ENCODE measurements at regions not wholly inside any gene's neighbourhood (a gene's known extent, or its start where the extent isn't known, plus 50 kb on each side); places are given as distances from the start of the nearest gene placed in this dataset.

DNA sequence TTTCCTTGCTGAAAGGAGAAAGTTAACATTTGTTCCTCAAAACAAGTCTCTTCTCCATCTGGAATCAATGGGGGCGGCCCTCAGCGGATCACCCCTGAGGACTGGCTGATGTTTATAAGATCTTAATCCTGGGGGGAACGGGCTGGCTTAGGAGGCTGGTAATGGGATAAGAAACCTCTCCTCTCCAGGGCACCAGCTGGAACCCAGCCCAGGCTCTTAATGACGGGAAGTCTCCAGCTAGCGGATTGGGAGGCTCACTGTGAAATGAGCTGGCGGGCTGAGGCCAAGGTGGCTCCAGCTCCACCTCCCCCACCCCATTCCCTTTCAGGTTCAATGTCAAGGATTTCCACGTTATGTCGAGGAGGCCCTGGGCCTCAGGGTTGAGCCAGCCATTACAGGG lies 1133.0 kb downstream of the VRK1 start:
- DNase-seq (ENCODE audit: low read depth, low spot score) = no peak

DNA sequence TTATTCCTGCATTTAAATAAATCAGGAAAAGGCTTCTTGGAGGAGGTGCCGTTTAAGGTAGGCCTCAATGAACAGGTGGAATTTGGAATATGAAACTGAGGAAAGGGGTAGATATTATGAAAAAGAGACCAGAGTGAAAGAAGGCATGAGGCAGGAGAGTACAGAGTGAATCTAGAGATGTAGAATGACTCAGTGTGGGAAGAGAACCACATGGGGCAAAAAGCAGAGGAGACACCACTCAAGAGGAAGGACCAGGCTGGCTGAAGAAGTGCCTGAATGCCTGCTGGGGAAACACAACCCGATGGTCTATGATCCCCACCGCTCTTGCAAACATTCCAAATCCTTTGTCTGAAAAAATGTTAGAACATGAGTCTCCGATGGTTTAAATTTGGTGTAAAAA lies 1134.1 kb downstream of the VRK1 start:
- DNase-seq (ENCODE audit: low read depth, low spot score) = no peak

DNA sequence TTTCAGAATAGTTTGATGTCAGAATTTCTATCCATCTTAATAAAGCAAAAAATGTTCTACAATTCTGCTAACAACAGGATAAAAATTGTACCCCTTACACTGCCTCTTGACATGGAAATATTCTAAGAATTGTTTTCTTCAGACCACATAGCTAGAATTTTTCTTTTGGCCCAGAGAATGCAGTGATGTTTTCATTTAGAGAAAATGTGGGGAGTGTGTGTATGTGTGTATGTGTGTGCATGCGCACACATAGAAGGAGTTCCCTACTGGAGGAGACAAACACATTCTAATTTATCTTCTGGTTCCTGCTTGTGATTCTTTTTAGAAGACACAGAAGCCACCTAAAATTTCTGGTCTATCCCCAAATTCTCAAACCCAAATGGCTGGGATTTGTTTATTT lies 1145.7 kb downstream of the VRK1 start:
- DNase-seq (ENCODE audit: low read depth, low spot score) = no peak

DNA sequence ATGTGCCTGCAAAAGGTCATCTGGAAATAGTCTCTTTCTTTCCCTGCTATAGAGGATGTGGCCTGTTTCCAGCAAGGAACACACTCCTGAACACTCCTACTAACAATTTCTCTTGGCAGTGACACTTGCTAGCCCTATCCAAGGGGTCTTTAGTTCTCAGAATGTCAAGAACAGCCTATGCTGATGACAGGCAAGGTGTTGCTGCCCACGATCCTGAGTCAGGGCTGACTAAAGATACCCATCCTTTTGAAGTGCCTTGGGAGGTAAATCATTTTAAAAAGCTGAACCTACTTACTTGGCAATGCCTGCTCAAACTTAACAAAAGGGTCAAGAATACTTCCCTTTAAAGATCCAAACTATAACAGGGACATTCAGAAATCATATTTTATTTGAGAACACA lies 1146.4 kb downstream of the VRK1 start:
- DNase-seq (ENCODE audit: low read depth, low spot score) = no peak

DNA sequence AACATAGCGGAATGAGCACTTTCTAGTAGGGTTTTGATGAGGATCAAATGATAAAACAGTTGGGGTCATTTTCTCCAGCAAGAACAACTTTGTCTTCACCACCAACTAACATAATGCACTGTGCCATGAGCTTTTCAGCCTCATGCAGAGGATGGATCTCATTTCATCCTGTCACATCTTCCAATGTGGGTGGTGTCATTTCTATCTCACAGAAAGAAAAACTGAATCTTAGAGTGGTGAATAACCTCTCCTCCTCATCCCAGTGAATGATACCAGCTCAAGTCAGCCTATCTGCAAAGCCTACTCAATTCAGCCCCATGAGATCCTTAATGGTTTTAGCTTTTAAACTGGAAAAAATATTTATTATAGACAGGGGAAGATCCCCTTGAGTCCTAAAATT lies 1147.2 kb downstream of the VRK1 start:
- DNase-seq (ENCODE audit: low read depth, low spot score) = no peak

DNA sequence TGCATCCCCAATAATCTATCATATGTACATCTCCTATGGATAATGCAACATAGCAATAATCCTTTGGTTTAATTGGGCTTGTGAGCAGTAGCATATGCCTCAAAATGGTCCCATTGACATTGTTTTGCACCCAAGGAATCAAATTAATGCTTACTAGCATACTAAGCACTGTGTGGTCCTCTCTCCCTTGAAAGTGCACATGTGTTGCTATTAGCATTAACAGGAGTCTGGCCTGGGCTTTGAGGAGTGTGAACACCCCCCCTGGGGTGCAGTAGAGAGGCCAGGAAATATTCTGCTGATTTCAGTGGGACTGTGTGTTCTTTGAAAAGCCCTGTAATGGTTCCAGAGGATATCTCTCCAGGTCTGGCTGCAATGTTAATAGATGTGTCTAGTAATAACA lies 1148.4 kb downstream of the VRK1 start:
- DNase-seq (ENCODE audit: low read depth, low spot score) = no peak

DNA sequence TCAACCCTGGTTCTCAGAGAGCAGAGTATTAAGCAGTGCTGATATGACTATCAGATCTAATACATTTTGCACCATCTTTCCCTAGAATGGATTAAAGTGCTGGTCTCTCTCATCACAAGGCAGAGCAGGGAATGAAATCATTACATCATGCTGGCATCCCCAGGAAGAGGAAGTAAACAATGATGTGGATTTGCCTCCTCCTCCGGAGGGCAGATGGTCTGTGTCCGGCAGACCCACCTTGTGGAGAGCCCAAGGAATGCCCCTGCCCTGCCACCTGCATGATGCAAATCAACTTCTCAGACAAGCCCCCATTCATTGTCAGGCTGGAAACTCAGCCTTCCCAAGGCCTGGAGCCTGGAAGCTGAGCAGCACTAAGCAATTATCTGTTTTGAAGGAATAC lies 1149.1 kb downstream of the VRK1 start:
- no peak for DNase-seq (ENCODE audit: low read depth, low spot score)

DNA sequence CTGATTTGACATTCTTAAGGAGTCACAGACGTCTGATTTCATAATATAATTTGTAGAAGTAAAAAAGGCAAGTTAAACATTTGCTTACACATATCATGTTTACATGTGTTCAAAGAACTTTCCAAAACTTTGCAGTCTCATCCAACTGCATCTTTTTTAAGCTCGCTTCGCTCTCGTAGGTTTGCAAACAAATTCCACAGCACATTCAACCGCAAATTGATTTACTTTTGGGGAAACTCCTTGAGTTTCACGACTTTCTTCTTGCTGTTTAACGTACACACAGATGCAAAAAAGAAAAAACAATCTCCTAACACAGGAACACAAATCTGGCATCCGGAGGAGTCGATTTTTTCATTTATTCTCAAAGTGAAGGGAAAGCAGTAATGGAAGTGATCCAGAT lies 1149.5 kb downstream of the VRK1 start:
- DNase-seq (ENCODE audit: low read depth, low spot score) = no peak

DNA sequence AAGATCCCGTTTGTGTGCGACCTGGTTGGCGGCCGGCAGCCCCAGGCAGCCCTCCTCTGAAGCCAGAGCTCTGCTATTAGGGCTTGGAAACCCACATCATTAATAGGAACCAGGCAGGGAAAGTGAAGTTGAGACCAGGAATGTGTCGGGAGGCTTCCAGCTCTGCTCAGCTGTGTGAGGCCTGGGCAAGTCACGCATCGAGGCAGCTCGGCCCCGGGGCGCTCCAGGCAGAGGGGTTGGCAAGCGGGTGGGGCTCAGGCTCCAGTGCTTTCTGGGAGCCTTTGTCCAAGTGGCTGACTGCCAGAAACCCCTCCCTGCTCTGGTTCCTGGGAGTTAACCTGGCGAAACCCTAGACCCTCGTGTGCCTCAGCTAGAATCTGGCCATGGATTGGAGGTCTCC lies 1151.7 kb downstream of the VRK1 start:
- no peak for DNase-seq (ENCODE audit: low read depth, low spot score)

DNA sequence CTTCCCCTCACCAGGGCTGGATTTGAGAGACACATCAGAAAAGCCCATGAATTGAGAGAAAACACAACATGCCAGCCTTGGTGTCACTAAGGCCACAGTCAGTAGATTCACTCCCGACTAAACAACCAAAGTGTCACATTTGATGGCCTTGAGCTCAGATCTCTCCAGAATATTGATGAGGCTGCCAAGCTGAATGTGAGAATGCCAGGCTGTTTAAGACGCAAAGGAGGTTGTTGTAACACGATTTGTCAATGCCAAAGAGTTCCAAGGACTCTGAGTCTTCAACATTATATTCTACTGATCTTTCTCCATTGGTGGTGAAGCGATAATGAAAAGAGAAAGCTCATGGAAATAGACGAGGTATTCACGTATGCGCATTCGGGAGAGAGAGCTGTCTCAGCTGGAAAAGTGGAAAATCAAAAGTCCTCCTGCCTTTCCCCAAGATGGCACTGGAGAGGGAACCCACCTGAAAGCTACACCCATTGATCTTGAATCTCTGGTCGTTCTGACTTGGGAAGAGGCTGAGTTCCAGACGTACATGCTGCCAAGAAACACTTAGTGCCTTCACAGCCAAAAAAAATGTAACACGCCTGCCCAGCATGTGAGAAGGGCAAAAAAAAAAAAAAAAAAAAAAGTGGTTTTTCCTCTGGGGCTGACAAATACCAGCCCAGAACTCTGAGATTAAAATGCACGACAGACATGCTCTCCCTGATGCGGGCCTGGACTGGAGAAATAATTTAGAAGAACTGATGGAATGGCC lies 1159.6 kb downstream of the VRK1 start:
- no peak for DNase-seq (ENCODE audit: low read depth, low spot score)

DNA sequence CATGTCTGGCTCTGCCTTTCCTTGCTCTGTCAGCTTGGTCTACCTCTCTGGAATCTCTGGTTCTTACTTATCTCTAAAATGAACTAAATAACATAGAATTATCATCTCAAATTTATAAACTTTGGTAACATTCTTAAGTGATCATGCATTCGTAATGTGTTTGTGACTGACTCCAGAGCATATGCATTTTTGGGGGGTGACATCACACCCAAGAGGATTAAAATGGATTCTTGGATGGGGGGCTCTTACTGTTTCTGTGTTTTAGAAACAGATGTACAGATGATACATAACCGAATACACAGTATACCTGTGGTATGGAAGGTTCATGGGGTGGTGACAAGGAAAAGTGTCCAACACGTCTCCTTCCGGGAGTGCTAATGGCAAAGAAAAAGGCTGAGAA lies 1162.1 kb downstream of the VRK1 start:
- no peak for DNase-seq (ENCODE audit: low read depth, low spot score)

DNA sequence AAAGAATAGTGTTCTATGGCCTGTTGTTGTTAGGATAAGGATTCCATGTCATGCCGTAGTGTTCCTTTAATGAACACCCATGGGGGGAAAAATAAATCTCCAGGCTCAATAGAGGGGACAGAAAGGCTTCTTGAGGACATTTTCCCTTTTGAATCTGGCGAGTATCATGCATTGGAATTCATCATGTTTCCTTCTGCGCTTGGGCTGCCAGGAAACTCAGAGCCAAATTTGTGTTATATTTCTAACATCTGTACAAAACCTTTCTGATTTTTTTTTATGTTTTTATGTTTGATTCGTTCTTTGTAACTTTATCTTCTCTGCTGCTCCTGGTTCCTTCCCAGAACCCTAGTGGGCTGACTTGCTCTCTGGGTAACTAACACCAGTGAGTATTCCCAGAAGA lies 1163.3 kb downstream of the VRK1 start:
- DNase-seq (ENCODE audit: low read depth, low spot score) = no peak

DNA sequence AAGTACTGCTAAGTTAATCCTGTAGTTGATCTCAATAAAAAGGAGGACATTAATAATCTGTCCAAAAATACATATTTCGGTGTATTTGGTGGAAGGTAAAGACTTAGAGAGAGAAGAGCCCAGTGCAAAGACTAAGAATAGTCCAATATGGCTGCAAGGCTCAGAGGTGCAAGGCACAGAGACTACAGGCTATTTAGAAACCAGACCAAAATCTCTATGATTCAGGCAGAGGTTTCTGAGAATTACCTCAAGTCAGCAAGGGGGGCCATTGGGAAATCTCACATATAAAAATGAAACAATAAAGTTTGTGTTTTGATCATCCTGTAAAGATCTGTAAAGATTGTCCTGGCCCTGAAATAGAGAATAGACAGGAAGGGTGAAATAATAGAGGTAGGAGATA lies 1173.0 kb downstream of the VRK1 start:
- DNase-seq (ENCODE audit: low read depth, low spot score) = no peak

DNA sequence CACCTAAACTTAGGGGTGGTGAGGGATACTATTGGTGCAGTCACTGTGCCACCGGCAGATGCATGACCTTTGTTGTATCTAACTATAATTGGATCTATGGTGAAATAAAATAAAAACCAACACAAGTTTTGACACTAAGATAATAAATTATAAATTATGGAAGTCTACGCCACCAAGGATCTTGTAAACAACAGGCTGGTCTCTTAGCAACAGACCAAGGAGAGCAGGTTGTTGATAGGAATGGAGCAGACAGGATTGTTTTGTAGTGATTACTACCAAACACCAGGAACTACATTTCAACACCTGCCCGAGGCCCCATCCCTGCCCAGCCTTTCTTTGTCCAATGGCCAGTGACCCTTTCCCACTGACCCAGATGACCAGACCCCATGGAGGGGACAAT lies 1178.0 kb downstream of the VRK1 start:
- no peak for DNase-seq (ENCODE audit: low read depth, low spot score)

DNA sequence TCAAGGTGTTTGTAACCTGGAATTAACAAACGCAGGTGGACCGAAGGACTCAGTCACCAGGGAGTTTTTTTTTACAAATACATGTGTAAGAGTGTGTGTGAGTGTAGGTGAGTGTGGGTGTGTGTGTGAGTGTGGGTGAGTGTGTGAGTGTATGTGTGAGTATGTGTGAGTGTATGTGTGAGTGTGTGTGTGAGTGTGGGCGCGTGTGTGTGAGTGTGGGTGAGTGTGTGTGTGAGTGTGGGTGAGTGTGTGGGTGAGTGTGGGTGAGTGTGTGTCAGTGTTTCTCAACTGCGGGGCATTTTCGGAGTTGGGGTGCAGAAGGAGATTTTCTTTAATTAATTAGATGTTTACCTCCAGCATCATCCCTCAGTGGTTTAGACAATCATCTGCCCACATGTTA lies 1178.8 kb downstream of the VRK1 start:
- no peak for DNase-seq (ENCODE audit: low read depth, low spot score)

DNA sequence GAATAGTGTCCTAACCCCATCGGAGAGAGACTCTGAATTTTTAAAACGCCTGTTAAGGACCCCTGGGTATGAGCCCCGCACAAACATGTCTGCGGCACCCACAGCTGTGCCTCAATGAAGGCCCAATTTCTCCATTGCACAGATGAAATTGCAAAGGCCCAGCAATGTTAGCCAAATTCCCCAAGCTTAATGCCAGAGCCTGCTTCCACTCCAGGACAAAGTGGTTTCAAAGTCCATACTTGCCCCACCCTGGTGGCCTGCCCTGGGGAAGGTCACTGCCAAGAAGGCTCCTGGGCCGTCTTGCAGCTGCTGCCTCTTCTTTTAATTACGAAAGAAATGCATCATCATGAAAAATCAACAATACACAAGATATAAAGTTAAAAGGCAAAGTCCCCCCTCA lies 1179.7 kb downstream of the VRK1 start:
- no peak for DNase-seq (ENCODE audit: low read depth, low spot score)

DNA sequence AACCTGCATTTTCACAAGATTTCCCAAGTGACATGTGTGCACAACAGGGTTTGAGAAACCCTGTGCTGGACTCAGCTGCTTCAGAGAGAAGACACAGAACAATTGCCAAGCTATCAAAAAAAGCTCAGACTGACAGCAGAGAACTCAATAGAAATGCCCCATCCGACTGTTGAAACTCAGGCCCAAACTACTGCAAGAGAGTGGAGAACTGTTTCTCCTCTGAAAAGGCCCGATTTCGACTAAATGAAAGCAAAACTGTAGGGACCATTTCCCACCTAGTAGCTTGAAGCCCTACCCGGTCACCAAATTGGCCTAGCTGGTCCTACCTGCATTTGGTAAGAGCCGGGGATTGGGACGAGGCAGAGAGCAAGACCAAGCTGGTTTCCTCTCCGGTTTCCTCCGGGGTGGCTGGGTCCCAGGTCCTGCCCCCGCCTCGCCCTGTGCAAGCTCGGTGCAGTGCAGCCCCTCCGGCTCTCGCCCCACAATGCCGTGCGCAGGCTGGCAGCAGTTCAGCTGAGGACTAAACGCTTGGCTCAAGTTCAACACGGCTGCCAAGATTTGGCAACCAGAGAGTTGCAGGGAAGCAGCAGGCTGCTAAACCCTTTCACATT lies 1180.6 kb downstream of the VRK1 start:
- DNase-seq (ENCODE audit: low read depth, low spot score) = peak; percentile 45

DNA sequence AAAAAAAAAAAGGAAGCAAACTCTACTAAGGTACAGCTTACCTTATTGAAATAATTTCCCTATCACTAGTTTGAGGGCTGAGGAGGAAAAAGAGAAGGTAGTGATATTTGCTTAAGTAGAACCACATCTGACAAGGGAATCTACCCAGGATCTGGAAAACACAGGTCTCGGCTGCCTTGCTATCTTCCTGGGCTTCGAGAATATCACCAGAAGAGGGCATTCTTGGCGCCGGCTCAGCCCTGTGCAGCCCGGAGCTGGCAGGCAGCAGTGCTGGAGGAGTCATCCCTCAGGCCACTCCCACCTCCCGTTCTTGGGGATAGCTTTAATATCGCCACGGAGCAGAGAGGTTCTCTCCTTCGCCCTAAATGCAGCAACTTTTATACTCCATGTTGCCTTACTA lies 1181.2 kb downstream of the VRK1 start:
- DNase-seq (ENCODE audit: low read depth, low spot score) = peak; percentile 58

DNA sequence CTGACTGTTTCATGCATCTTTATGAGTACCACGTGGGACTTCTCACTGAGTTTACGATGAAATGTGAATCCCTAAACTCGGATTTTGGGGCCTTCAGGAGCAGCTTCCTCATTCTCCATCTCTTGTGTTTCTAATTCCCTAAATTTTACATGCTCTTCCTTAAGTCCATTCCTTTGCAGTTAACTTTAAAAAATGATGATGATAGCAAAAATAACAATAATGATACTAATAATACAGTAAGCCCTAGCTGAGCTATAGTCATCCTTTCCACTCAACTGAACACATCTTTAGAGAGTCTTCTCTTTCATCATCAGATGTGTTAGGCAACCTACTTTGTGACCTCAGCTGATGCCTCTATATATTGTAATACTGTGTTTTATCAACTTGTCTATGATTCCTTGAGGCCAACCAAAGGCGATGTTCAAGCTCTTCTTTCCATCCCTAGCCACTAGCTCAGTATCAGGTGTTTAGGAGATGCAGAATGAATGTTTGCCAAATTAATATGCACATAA lies 1196.4 kb downstream of the VRK1 start:
- DNase-seq (ENCODE audit: low read depth, low spot score) = no peak

DNA sequence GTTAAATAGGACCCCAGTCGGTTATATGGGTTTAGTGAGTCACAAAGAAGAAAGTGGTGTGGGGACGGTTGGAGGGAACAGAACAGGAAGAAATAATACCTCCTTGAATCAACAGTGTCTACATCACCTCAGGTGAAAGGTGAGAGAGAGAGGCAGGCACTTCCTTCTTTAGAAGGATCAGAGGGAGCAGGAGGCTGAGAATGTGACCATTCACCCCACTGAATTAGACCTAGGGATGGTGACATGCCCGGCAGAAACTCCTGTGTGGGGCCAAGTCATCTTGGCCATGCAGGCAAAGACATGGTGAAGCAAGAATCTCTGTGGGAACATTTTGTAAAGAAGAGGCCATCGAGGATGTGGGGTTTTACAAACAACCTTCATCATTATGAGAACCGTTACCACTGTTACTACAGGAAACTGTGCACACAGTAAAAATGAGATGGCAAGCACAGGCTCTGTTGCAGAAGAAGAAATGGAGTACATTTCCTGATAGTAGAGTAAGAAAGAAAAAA lies 1196.9 kb downstream of the VRK1 start:
- no peak for DNase-seq (ENCODE audit: low read depth, low spot score)

DNA sequence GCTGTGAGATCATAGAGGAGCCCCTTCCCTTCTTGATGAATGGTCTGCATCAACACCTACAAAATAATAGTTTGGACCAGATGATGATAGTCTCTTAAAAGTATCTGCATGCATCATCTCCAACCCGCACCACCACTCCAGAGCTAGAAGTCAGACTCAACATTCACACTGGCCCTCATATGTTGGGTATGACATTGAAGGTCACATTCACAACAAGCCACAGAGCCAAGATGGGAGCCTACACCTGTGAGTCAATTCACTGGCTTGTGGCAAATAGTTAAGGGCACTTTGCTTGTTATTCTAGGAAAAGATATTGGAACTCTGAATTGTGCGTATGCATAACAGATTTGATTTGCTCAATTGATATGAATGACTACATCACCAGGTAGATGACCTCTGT lies 1197.9 kb downstream of the VRK1 start:
- DNase-seq (ENCODE audit: low read depth, low spot score) = no peak

DNA sequence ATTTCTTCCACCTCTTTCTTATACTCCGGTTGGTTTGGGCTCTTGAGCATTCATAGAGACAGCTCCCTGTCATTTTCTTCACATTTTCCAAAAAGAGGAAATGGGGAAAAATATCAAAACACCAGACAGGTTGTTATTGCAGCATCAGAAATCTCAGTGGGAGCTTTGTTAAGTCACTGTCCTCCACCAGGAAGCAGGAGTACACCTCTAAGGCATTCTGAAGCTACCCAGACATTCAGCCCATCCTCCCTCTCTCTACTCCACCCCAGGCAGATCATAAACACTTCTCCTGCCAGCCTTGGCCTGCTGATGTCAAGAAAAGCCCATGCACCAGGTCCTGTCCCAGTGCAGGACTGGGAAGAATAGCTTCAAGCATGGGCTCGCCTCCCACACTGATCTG lies 1198.3 kb downstream of the VRK1 start:
- DNase-seq (ENCODE audit: low read depth, low spot score) = no peak

DNA sequence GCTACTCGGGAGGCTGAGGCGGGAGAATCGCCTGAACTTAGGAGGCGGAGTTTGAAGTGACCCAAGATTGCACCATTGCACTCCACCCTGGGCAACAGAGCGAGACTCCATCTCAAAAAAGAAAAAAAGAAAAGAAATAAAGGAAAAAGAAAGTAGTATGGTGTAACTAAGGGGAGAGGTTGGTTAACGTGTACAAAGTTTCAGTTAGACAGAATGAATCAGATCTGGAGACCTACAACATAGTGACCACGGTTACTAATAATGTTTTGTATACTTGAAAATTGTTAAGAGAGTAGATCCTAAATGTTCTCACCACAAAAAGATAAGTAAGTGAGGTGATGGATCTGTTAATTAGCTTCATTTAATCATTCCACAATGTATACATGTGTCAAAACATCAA lies 1208.8 kb downstream of the VRK1 start:
- DNase-seq (ENCODE audit: low read depth, low spot score) = no peak
